ENCODE measurements at regions not wholly inside any gene's neighbourhood (a gene's known extent, or its start where the extent isn't known, plus 50 kb on each side); places are given as distances from the start of the nearest gene placed in this dataset.

DNA sequence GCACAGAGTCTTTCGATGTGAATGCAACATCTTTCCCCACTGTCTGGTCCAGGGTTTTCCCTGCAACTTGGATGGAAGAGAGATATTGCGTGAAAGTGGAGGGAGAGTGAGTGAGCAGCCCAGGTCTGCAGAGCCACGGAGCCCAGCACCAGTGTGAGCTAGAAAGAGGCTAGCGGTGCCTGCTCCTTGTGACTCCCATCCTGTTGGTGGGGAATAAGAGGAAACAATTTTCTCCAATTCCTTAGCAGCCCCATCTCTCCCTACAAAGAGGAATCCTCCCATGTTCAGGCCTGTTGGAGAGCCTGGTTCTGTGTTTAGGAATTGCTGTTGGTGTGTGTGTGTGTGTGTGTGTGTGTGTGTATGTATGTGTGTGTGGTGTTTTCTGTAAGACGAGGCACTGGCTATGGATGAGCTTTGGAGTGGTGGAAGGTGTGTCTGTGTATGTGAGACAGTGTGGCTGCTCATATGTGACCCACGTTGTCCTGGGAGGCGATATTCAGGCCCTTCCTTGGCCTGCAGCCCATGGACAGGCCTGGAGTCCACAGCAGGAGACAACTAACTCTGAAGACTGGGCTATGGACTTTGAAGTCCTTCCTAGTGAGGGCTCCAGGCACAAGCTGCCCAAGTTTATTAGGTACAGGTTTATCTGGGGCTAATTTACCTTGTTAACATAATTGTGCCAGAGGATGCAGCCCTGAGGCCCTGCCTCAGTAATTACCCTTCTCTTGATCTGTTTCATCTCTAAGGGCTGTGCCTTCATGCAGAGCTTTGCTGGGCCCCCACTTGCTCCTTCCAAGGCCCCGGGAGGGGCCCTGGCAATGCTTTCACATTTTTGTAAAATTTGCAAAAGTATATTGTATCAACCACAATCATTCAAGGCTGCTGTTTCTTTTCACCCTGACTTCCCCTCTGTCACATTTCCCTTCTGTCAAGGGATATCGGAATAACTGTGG lies 88.6 kb upstream of the HAAO start:
- Histone ChIP-seq H3K36me3 (no peaks in the 10 kb centered on the region), H3K4me1 (peaks cover 0 to 3% of the 10 kb centered on the region in 2 donors)

DNA sequence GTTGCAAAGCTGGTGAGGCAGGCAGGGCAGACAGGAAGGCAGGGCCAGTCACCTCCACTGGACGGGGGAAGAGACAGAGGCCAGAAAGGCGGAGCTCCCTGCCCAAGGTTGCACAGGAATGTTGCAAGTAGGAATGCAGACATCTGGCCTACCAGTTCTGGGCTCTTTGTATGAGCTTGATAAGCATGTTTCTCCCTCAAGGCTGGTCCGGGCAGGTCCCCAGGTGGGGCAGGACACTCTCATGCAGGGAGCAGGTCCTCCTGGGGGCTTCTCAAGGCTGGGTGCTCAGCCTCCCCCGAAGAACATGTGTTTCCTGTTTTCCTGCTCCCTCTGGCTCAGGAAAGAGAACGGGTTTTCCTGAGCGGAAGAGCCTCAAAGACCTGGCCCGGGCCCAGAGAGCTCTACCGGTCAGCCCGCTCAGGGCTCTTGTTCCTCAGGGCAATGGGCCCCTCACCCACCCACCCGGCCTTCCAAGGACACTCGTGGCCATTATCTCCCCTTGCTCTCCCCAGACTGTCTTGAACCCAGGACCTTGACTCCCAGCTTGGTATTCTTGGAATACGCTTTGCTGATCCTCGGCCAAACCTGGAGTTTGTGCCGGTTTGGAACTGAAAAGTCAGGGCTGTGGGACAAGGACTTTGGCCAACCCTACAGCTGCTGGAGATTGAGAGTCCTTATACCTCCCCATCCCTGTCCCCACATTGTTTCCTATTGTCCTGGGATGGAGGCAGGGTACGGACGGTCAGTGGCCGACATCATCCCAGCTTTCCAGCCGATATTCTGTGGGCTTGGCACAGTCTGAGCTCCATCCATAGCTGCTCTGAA lies 87.7 kb upstream of the HAAO start:
- intact Hi-C loops (cut with DNase I; ENCODE audit: low total_unique reads): no loop called here
- peaks cover 2 to 8% of the 10 kb centered on the region in 2 donors for H3K4me1 ChIP-seq
- H3K36me3 ChIP-seq: no peaks in the 10 kb centered on the region
- H3K27ac ChIP-seq: peak overlapping the region; percentile 85 to 87
- no peak overlapping the region for H3K4me3 ChIP-seq
- DNase-seq: no peak
- H3K27me3 ChIP-seq: no peaks in the 10 kb centered on the region
- no peak for TF ChIP-seq POLR2A (IDR thresholded peaks at IDR 0.05)
- no peaks in the 10 kb centered on the region for H3K9me3 ChIP-seq

More for the DNA sequence above, 88.6 kb upstream of the HAAO start:
- no peak for DNase-seq
- peak overlapping the region; percentile 85 to 87 for H3K27ac ChIP-seq
- no peaks in the 10 kb centered on the region for H3K9me3 ChIP-seq
- H3K27me3 ChIP-seq: no peaks in the 10 kb centered on the region
- H3K4me3 ChIP-seq: no peak overlapping the region
- intact Hi-C loops (cut with DNase I; ENCODE audit: low total_unique reads): no loop called here
- TF ChIP-seq POLR2A (IDR thresholded peaks at IDR 0.05): no peak
- TF ChIP-seq, protein P1, sequence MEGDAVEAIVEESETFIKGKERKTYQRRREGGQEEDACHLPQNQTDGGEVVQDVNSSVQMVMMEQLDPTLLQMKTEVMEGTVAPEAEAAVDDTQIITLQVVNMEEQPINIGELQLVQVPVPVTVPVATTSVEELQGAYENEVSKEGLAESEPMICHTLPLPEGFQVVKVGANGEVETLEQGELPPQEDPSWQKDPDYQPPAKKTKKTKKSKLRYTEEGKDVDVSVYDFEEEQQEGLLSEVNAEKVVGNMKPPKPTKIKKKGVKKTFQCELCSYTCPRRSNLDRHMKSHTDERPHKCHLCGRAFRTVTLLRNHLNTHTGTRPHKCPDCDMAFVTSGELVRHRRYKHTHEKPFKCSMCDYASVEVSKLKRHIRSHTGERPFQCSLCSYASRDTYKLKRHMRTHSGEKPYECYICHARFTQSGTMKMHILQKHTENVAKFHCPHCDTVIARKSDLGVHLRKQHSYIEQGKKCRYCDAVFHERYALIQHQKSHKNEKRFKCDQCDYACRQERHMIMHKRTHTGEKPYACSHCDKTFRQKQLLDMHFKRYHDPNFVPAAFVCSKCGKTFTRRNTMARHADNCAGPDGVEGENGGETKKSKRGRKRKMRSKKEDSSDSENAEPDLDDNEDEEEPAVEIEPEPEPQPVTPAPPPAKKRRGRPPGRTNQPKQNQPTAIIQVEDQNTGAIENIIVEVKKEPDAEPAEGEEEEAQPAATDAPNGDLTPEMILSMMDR (IDR thresholded peaks at IDR 0.05): no peak

DNA sequence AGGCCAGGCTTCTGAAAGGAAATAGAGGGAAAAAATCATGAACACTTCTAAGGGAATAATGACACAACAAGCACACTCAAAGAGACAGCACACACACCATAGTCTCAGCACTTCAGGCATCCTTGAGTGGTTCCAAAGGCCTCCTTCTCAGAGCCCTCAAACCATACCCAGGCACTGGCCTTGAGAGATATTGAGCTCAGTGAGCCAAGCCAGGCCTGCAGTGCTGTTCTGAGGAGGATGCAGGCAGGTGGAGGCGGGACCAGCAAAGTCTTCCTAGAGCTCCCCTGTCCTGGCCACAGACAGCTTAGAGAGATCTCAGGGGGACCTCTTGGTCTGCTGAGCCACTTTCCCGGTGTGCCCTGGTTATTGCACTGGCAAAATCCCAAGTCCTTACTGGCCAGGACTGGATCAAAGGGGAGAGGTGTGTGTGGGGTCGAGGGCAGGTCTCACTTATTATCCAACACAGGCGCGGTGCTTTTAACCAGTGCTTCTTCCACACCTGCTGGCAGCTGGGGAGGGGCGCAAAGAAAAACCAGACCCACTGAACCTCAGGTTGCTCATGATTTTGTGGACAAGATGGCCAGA lies 86.8 kb upstream of the HAAO start:
- no peak for DNase-seq
- H3K4me1 ChIP-seq: peaks cover 7 to 14% of the 10 kb centered on the region in 2 donors
- H3K27me3 ChIP-seq: no peaks in the 10 kb centered on the region
- intact Hi-C loops (cut with DNase I; ENCODE audit: low total_unique reads): no loop called here
- H3K4me3 ChIP-seq: no peak overlapping the region
- H3K36me3 ChIP-seq: no peaks in the 10 kb centered on the region
- H3K9me3 ChIP-seq: no peaks in the 10 kb centered on the region
- H3K27ac ChIP-seq: peak overlapping the region; percentile 85 to 87
- TF ChIP-seq POLR2A (IDR thresholded peaks at IDR 0.05): no peak
- TF ChIP-seq, protein P1 (IDR thresholded peaks at IDR 0.05): no peak

DNA sequence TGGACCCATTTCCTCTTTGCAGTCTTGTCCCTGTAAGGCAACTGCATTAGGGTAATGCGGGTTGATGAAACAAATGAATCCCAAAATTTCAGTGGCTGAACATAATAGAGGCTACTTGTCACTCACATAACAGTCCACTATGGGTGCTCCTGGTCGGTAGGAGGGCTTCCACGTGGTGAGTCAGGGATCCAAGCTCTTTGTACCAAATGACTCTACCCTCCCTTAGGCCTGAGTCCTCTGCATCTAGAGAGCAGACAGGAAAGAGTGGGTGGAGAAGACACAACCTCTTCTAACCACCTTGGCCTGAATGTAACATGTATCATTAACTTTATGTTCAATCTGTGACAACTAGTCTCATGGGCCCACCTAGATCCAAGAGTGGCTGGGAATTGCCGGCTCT lies 86.2 kb upstream of the HAAO start:
- no peak for DNase-seq
- Histone ChIP-seq H3K36me3 (no peaks in the 10 kb centered on the region), H3K27me3 (no peaks in the 10 kb centered on the region), H3K9me3 (no peaks in the 10 kb centered on the region), H3K4me3 (no peak overlapping the region), H3K27ac (peak overlapping the region; percentile 85 to 87), H3K4me1 (peaks cover 7 to 14% of the 10 kb centered on the region in 2 donors)
- TF ChIP-seq POLR2A (IDR thresholded peaks at IDR 0.05): no peak
- TF ChIP-seq, protein P1 (IDR thresholded peaks at IDR 0.05): no peak
- intact Hi-C loops (cut with DNase I; ENCODE audit: low total_unique reads): no loop called here

- Histone ChIP-seq H3K4me3 (no peak overlapping the region), H3K4me1 (peaks cover 7 to 14% of the 10 kb centered on the region in 2 donors), H3K27me3 (no peaks in the 10 kb centered on the region), H3K27ac (peak overlapping the region; percentile 85 to 87), H3K36me3 (no peaks in the 10 kb centered on the region), H3K9me3 (no peaks in the 10 kb centered on the region)
- DNase-seq: no peak
- no peak for TF ChIP-seq POLR2A (IDR thresholded peaks at IDR 0.05)
- TF ChIP-seq, protein P1 (IDR thresholded peaks at IDR 0.05): no peak
- intact Hi-C loops (cut with DNase I; ENCODE audit: low total_unique reads): no loop called here
Observed at GRCh38 chr2:42877936-42878335, 85.6 kb upstream of the HAAO start.
